ENCODE measurements at regions not wholly inside any gene's neighbourhood (a gene's known extent, or its start where the extent isn't known, plus 50 kb on each side); places are given as distances from the start of the nearest gene placed in this dataset.

GRCh38 chr5:103981592-103981991 lies 419.0 kb upstream of the NUDT12 start:
- no peak for TF ChIP-seq FOXP2 (optimal IDR thresholded peaks at IDR 0.05; ENCODE audit: borderline replicate concordance, extremely low read depth, extremely low read length, insufficient read depth)
- no peak for TF ChIP-seq REST (IDR thresholded peaks at IDR 0.05; ENCODE audit: insufficient read depth in 1 of 2, low read depth in 2 of 2, low read length in 2 of 2)
- TF ChIP-seq POLR2AphosphoS5 (IDR thresholded peaks at IDR 0.05; ENCODE audit: low read depth, low read length): no peak
- TF ChIP-seq SIN3A (IDR thresholded peaks at IDR 0.05; ENCODE audit: borderline replicate concordance, insufficient read depth, low read length): no peak
- TF ChIP-seq TAF1 (IDR thresholded peaks at IDR 0.05; ENCODE audit: borderline replicate concordance, insufficient read depth, low read length): no peak

- TF ChIP-seq POLR2AphosphoS5 (IDR thresholded peaks at IDR 0.05; ENCODE audit: low read depth, low read length) (no peak), REST (IDR thresholded peaks at IDR 0.05; ENCODE audit: insufficient read depth in 1 of 2, low read depth in 2 of 2, low read length in 2 of 2) (no peak), SIN3A (IDR thresholded peaks at IDR 0.05; ENCODE audit: borderline replicate concordance, insufficient read depth, low read length) (no peak), FOXP2 (optimal IDR thresholded peaks at IDR 0.05; ENCODE audit: borderline replicate concordance, extremely low read depth, extremely low read length, insufficient read depth) (no peak), TAF1 (IDR thresholded peaks at IDR 0.05; ENCODE audit: borderline replicate concordance, insufficient read depth, low read length) (no peak)
These were observed 411.1 kb upstream of the NUDT12 start for GRCh38 chr5:103973669-103974068.

- TF ChIP-seq POLR2AphosphoS5 (IDR thresholded peaks at IDR 0.05; ENCODE audit: low read depth, low read length): no peak
- no peak for TF ChIP-seq FOXP2 (optimal IDR thresholded peaks at IDR 0.05; ENCODE audit: borderline replicate concordance, extremely low read depth, extremely low read length, insufficient read depth)
- no peak for TF ChIP-seq SIN3A (IDR thresholded peaks at IDR 0.05; ENCODE audit: borderline replicate concordance, insufficient read depth, low read length)
- no peak for TF ChIP-seq REST (IDR thresholded peaks at IDR 0.05; ENCODE audit: insufficient read depth in 1 of 2, low read depth in 2 of 2, low read length in 2 of 2)
- no peak for TF ChIP-seq TAF1 (IDR thresholded peaks at IDR 0.05; ENCODE audit: borderline replicate concordance, insufficient read depth, low read length)
These were observed 399.4 kb upstream of the NUDT12 start for GRCh38 chr5:103962023-103962422.

GRCh38 chr5:103953601-103954382 lies 391.2 kb upstream of the NUDT12 start:
- TF ChIP-seq SIN3A (IDR thresholded peaks at IDR 0.05; ENCODE audit: borderline replicate concordance, insufficient read depth, low read length) (no peak), TAF1 (IDR thresholded peaks at IDR 0.05; ENCODE audit: borderline replicate concordance, insufficient read depth, low read length) (no peak), FOXP2 (optimal IDR thresholded peaks at IDR 0.05; ENCODE audit: borderline replicate concordance, extremely low read depth, extremely low read length, insufficient read depth) (no peak), POLR2AphosphoS5 (IDR thresholded peaks at IDR 0.05; ENCODE audit: low read depth, low read length) (no peak), REST (IDR thresholded peaks at IDR 0.05; ENCODE audit: insufficient read depth in 1 of 2, low read depth in 2 of 2, low read length in 2 of 2) (no peak)

Measured in PFSK-1 (cell line).